Esophagus squamous epithelium (tissue), 4 donors: ENCODE measurements at regions not wholly inside any gene's neighbourhood (a gene's known extent, or its start where the extent isn't known, plus 50 kb on each side); places are given as distances from the start of the nearest gene placed in this dataset.

ENCODE experiments used
- POLR2A ChIP-seq, 4 donors: fragments of 450-650 bp; IDR thresholded peaks; one replicate each; pipeline ENCODE4 v1.6.1; 2017; ENCODE audit warnings: antibody characterized with exemption in 4 of 4, mild to moderate bottlenecking in 4 of 4, moderate library complexity in 3 of 4
- TF ChIP-seq, protein P1 (sequence below), 6 experiments: fragments of 450-650 bp in 4 of 6; fragments of 200-600 bp in 2 of 6; sonication (generic) in 2 of 6; IDR thresholded peaks; one replicate each; pipeline ENCODE4 v1.5.1; 2016 to 2019; ENCODE audit warnings: antibody characterized with exemption in 6 of 6, mild to moderate bottlenecking in 4 of 6, moderate library complexity in 4 of 6

GRCh38 chr12:88925454-88925853 lies 345.2 kb upstream of the KITLG start:
- TF ChIP-seq POLR2A (IDR thresholded peaks at IDR 0.05), result no peak
- TF ChIP-seq, protein P1, sequence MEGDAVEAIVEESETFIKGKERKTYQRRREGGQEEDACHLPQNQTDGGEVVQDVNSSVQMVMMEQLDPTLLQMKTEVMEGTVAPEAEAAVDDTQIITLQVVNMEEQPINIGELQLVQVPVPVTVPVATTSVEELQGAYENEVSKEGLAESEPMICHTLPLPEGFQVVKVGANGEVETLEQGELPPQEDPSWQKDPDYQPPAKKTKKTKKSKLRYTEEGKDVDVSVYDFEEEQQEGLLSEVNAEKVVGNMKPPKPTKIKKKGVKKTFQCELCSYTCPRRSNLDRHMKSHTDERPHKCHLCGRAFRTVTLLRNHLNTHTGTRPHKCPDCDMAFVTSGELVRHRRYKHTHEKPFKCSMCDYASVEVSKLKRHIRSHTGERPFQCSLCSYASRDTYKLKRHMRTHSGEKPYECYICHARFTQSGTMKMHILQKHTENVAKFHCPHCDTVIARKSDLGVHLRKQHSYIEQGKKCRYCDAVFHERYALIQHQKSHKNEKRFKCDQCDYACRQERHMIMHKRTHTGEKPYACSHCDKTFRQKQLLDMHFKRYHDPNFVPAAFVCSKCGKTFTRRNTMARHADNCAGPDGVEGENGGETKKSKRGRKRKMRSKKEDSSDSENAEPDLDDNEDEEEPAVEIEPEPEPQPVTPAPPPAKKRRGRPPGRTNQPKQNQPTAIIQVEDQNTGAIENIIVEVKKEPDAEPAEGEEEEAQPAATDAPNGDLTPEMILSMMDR (IDR thresholded peaks at IDR 0.05), result no peak
